HG02943 (cell line): ENCODE measurements at regions not wholly inside any gene's neighbourhood (a gene's known extent, or its start where the extent isn't known, plus 50 kb on each side); places are given as distances from the start of the nearest gene placed in this dataset.

ENCODE experiments used
- ATAC-seq: cut with Tn5 transposase; IDR thresholded peaks from one replicate; pipeline ENCODE4 v1.9.1; 2021; ENCODE audit warnings: mild to moderate bottlenecking, low read depth, moderate library complexity; ENCODE audit not compliant: unreplicated experiment

DNA sequence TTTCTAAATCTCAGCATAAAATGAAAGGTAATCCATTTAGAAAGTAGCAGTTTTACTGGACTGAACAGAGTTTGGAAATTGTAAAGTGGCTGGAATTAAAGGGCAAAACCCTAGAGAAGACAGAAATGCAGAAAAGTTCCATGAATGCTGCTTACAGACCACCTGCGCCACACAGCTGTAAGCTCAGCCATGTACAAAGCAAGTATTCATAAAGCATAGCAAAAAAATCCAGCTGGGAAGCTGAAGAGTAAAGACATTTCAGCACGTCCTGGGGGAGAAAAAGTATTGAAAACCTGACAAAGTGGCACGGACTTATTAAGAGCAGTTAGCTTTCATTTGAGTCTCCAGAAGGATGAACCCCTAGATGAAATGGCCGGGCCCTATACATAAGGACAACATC is 220.1 kb upstream of the CNTN5 start:
- no peak for ATAC-seq

GRCh38 chr11:98828986-98829708 is 191.6 kb upstream of the CNTN5 start:
- no peak for ATAC-seq

DNA sequence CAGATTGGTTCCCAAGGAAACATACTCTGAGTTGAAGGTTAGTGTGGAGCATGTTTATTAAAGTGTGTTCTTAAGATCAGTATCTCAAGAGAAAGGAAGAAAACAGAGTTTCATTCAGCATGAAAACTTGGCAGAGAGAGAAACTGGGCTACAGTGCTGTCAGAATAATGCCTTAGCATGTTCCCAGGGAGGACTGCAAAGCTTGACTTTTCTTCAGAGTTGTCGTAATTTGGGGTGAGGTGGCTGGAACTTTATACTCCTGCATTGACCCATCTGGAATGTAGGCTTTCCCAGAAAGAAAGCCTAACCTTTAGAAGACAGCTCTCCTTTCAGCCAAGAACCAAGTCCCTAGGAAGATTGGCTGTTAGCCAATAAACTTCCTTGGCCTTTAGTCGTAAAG is 190.8 kb upstream of the CNTN5 start:
- no peak for ATAC-seq

- no peak for ATAC-seq
Observed at GRCh38 chr11:98834776-98835175, 186.0 kb upstream of the CNTN5 start.

DNA sequence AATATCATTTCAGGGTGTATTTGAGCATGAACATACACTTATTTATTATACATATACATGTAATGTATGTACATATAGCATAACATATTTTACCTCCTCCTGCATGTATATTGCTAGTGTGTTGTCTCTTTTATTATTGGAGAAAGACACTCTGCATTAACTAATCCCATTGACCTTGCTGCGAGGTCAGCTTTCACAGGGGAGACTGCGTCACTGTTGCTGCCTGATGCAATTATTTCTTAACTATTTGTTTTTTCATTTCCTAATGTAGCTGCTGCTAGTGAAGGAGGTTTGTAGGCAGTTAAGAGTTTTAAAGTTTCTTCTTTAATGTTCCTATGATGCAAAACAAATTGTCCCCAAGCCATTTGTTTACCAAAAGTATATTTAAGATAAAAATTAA is 185.4 kb upstream of the CNTN5 start:
- no peak for ATAC-seq

DNA sequence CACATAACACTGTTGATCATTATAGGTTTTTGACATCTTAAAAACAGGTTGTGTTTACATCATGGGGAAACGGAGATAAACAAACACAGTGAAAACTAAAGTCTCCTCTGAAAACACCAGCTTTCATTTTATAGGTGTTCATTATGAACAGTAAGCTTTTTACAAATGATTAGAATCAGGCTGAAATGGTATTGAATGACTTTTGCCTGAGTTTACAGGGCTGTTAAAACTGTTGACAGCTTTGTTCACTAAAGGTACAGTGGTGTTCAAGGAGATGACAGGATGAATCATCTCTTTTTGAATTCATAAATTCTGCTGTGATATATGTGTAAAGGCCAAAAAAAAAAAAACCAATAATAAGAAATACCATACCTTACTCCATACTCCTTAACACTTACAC is 184.6 kb upstream of the CNTN5 start:
- no peak for ATAC-seq

- no peak for ATAC-seq
Observed at GRCh38 chr11:98842187-98842586, 178.6 kb upstream of the CNTN5 start.

DNA sequence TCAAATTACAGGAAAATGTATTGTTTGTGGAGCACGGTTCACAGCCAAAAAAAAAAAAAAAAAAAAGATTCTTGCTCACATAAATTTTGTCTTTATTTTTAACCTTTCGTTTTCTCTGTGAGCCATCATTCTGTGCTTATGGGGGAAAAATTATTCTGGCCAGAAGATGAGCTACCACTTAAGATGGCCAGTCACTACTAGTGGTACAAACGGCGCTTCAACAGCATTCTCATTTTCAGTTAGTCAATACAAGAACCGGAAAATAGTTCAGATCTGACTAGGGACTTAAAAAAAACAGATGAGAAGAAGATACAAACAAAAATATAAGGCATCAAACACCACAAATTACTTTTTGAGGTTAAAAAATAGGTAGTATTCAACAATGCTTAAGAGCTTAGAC is 158.6 kb upstream of the CNTN5 start:
- no peak for ATAC-seq

DNA sequence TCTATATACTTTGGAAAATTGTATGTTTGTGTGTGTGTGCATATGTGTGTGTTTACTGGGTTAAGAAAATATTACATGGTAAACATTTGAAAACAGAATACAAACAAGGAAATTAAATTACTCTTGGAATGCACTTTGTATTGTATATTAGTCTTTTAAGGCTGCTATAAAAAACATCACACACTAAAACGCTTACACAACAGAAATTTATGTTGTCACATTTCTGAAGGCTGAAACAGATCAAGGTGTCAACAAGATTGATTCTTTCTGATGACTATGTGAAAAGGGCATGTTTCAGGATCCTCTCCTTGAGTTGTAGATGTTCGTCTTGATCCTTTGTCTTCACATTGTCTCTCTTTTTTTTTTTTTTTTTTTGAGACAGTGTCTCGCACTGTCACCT is 149.1 kb upstream of the CNTN5 start:
- ATAC-seq, result no peak

GRCh38 chr11:98874050-98874449 is 146.7 kb upstream of the CNTN5 start:
- ATAC-seq, result no peak

- ATAC-seq, result no peak
Observed at GRCh38 chr11:98895936-98896335, 124.8 kb upstream of the CNTN5 start.

- no peak for ATAC-seq
Observed at GRCh38 chr11:98940913-98941312, 79.8 kb upstream of the CNTN5 start.

- ATAC-seq, result no peak
Observed at GRCh38 chr11:98944461-98944860, 76.3 kb upstream of the CNTN5 start.

- no peak for ATAC-seq
Observed at GRCh38 chr11:98952107-98952506, 68.6 kb upstream of the CNTN5 start.

DNA sequence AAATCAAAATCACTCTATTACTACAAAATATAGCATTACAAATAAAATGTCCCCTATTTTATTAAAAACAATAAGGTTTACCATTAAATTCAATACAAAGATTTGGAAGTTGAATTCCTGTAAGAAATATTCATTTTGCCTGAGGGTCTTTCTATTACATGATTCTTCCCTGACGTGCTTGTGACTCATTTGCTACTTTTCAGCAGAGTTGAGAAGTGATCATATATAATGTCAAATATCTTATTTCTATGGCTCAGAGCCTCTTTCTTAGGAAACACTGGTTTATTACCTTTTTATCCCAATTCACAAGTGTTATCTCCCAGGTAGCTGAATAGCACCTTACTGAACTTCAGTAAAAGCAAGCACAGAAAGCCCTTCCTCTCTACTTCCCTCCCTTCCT is 65.2 kb upstream of the CNTN5 start:
- ATAC-seq, result no peak

DNA sequence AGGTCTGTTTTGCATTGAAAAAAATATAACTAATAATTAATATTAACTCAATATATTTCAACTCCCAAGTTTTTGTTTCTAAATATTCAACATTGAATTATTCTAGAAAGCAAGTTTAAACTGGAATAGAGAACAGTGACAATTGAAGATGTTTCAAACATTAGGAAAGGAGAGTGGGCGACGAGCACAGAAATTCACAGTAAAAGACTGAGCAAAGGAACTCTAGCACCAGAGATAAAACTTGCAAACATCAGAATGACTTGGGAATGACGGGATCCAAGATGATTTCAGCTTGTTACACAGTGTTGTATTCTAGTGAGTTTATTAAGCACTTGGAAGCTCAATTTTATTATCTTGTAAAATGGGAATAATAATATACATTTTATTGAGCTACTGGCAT is 56.6 kb upstream of the CNTN5 start:
- no peak for ATAC-seq

DNA sequence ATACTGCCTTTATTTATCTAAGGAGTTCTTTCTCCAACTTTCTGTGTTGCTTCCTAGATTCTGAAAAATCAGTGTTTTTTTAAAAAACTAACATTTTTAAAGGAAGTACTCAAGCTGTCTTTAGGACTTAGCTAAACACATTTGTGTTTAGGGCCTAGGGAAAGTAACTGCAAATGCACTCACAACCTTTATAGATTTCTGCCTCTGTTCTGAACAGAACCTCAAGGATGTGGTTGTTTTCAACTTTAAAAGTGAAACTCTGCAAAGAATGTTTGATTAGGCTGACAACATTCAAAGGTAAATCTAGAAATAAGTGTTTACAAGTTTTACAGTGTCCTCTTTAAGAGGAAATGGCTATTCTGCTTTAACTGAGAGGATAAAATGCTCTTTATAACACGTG is 55.4 kb upstream of the CNTN5 start:
- no peak for ATAC-seq

DNA sequence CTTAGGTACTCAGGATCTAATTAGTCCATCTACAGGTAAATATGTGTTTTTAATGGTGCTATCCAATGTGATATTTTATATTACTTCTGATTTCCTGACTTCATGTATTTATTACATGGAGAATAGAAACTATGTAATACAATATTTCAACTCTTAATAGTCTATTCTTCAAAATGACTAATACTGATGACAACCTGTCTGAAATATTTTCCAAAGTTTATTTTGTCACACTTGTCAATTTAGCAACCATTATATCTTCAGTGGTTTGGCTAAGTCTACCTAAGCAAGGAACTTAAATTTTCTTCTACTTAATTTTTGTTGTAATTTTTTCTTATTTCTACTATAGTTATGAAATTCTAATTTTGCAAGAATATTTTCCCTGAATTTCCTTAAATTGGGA is 55.0 kb upstream of the CNTN5 start:
- ATAC-seq, result no peak

- no peak for ATAC-seq
Observed at GRCh38 chr11:98967005-98967404, 53.7 kb upstream of the CNTN5 start.
